ENCODE measurements at regions not wholly inside any gene's neighbourhood (a gene's known extent, or its start where the extent isn't known, plus 50 kb on each side); places are given as distances from the start of the nearest gene placed in this dataset.

DNA sequence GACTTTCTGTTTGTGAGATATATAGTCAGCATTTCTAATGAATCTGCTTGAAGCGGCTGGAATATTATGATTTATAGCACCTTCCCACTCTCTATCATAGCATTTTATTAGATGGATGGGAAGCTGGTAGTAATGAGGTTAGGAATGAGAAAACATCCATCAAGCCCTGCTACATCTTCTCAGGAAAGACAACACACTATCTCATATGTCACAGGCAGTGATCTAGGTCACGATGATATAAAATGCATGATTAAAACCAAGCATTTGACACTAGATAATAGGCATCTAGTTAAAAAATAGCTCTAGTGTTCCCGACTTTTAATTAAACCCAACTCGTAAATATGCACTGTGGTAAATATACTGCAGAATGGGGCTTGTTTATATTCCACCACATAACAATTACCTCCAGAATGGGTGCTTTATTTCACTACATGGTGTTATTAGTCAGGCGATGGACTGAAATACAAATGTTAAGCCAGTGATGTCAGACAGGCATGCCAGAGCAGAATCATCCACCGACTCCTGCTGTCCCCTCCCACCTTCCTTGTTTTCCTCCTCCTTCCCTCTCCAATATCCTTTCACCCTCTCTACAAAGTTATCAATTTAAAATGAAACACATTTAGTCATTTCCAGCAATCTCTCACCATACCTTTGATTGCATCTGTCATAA, 286.8 kb downstream of the SPATA31D1 start:
- H3K4me1 ChIP-seq (ENCODE audit: insufficient read depth, low read length): no peaks in the 10 kb centered on the region
- DNase-seq: no peak
- no peaks in the 10 kb centered on the region for H4K20me1 ChIP-seq (ENCODE audit: insufficient read depth, low read length)
- no peak overlapping the region for H3K9ac ChIP-seq (ENCODE audit: low read depth, low read length)
- no peaks in the 10 kb centered on the region for H3K9me3 ChIP-seq (ENCODE audit: insufficient read depth, low read length, severe bottlenecking)
- no peak overlapping the region for H3K4me3 ChIP-seq (ENCODE audit: low read depth in 1 of 2, low read length in 2 of 2)
- TF ChIP-seq CTCF (IDR thresholded peaks at IDR 0.05; ENCODE audit: borderline replicate concordance, extremely low read depth, low read length, poor library complexity, severe bottlenecking): no peak
- TF ChIP-seq EZH2 (IDR thresholded peaks at IDR 0.05; ENCODE audit: borderline replicate concordance, low read depth, low read length, severe bottlenecking): no peak
- H3K36me3 ChIP-seq (ENCODE audit: insufficient read depth, low read length): no peaks in the 10 kb centered on the region
- no peak overlapping the region for H2AFZ ChIP-seq (ENCODE audit: low read depth, low read length)
- H3K27ac ChIP-seq (ENCODE audit: low read length): no peak overlapping the region
- no peak overlapping the region for H3K4me2 ChIP-seq (ENCODE audit: insufficient read depth, low read length)
- no peaks in the 10 kb centered on the region for H3K27me3 ChIP-seq (ENCODE audit: insufficient read depth, low read length, poor library complexity)
- H3K79me2 ChIP-seq (ENCODE audit: insufficient read depth, low read length): no peaks in the 10 kb centered on the region
- no peak for ATAC-seq (ENCODE audit: insufficient read depth, low read depth)

- Histone ChIP-seq H3K79me2 (ENCODE audit: insufficient read depth, low read length) (no peaks in the 10 kb centered on the region), H3K4me2 (ENCODE audit: insufficient read depth, low read length) (no peak overlapping the region), H3K36me3 (ENCODE audit: insufficient read depth, low read length) (no peaks in the 10 kb centered on the region), H2AFZ (ENCODE audit: low read depth, low read length) (no peak overlapping the region), H3K27me3 (ENCODE audit: insufficient read depth, low read length, poor library complexity) (no peaks in the 10 kb centered on the region), H4K20me1 (ENCODE audit: insufficient read depth, low read length) (no peaks in the 10 kb centered on the region), H3K4me3 (ENCODE audit: low read depth in 1 of 2, low read length in 2 of 2) (no peak overlapping the region), H3K4me1 (ENCODE audit: insufficient read depth, low read length) (no peaks in the 10 kb centered on the region), H3K9me3 (ENCODE audit: insufficient read depth, low read length, severe bottlenecking) (no peaks in the 10 kb centered on the region), H3K27ac (ENCODE audit: low read length) (no peak overlapping the region), H3K9ac (ENCODE audit: low read depth, low read length) (no peak overlapping the region)
- TF ChIP-seq EZH2 (IDR thresholded peaks at IDR 0.05; ENCODE audit: borderline replicate concordance, low read depth, low read length, severe bottlenecking): no peak
- no peak for TF ChIP-seq CTCF (IDR thresholded peaks at IDR 0.05; ENCODE audit: borderline replicate concordance, extremely low read depth, low read length, poor library complexity, severe bottlenecking)
- no peak for DNase-seq
- ATAC-seq (ENCODE audit: insufficient read depth, low read depth): no peak
Observed at GRCh38 chr9:82281066-82281465, 292.5 kb downstream of the SPATA31D1 start.

GRCh38 chr9:82284758-82285157, 296.2 kb downstream of the SPATA31D1 start:
- ATAC-seq (ENCODE audit: insufficient read depth, low read depth): no peak

More at GRCh38 chr9:82284758-82285157, 296.2 kb downstream of the SPATA31D1 start:
- Histone ChIP-seq H3K4me2 (ENCODE audit: insufficient read depth, low read length) (no peak overlapping the region), H3K9me3 (ENCODE audit: insufficient read depth, low read length, severe bottlenecking) (no peaks in the 10 kb centered on the region), H3K4me3 (ENCODE audit: low read depth in 1 of 2, low read length in 2 of 2) (no peak overlapping the region), H3K27ac (ENCODE audit: low read length) (no peak overlapping the region), H3K4me1 (ENCODE audit: insufficient read depth, low read length) (no peaks in the 10 kb centered on the region), H3K36me3 (ENCODE audit: insufficient read depth, low read length) (no peaks in the 10 kb centered on the region), H4K20me1 (ENCODE audit: insufficient read depth, low read length) (no peaks in the 10 kb centered on the region), H2AFZ (ENCODE audit: low read depth, low read length) (no peak overlapping the region), H3K79me2 (ENCODE audit: insufficient read depth, low read length) (no peaks in the 10 kb centered on the region), H3K27me3 (ENCODE audit: insufficient read depth, low read length, poor library complexity) (no peaks in the 10 kb centered on the region), H3K9ac (ENCODE audit: low read depth, low read length) (no peak overlapping the region)
- DNase-seq: no peak
- TF ChIP-seq CTCF (IDR thresholded peaks at IDR 0.05; ENCODE audit: borderline replicate concordance, extremely low read depth, low read length, poor library complexity, severe bottlenecking) (no peak), EZH2 (IDR thresholded peaks at IDR 0.05; ENCODE audit: borderline replicate concordance, low read depth, low read length, severe bottlenecking) (no peak)
